Ovary (tissue), 7 donors: ENCODE measurements at regions not wholly inside any gene's neighbourhood (a gene's known extent, or its start where the extent isn't known, plus 50 kb on each side); places are given as distances from the start of the nearest gene placed in this dataset.
"Not testable (repeated sequence)": the region's sequence is repeated elsewhere in the genome, so short reads cannot be mapped to it uniquely, and the experiment has no call there.

Experiments
- DNase-seq, 5 donors: peaks; one replicate each; pipeline ENCODE4 v3.0.0-alpha.2; 2019 to 2020
- H3K27ac ChIP-seq, 2 donors: fragments of 200-600 bp; one replicate each; pipeline versions ENCODE4 v1.5.1 to v1.8.0; 2019 to 2022
- H3K27me3 ChIP-seq: fragments of 200-600 bp; one replicate; pipeline ENCODE4 v1.8.0; 2022
- H3K36me3 ChIP-seq: fragments of 200-600 bp; sonication (generic); one replicate; pipeline ENCODE4 v1.5.1; 2019
- H3K4me1 ChIP-seq: one replicate; pipeline ENCODE4 v1.8.1; 2013; ENCODE audit warnings: mild to moderate bottlenecking, moderate library complexity; ENCODE audit not compliant: insufficient read depth
- H3K4me3 ChIP-seq: fragments of 200-600 bp; sonication (generic); one replicate; pipeline ENCODE4 v1.5.1; 2017
- H3K9me3 ChIP-seq, 2 donors: fragments of 200-600 bp in 1 of 2; sonication (generic) in 1 of 2; one replicate each; pipeline versions ENCODE4 v1.5.1 to v1.8.1; 2013 to 2019; ENCODE audit warnings: mild to moderate bottlenecking in 1 of 2, moderate library complexity in 1 of 2
- EP300 ChIP-seq: sonication (generic); formaldehyde crosslinking; IDR thresholded peaks from one replicate; pipeline ENCODE4 v1.6.1; 2017; ENCODE audit warnings: antibody characterized with exemption
- POLR2A ChIP-seq: fragments of 450-650 bp; IDR thresholded peaks from one replicate; pipeline ENCODE4 v1.6.1; 2017; ENCODE audit warnings: antibody characterized with exemption, mild to moderate bottlenecking, moderate library complexity
- WGBS, 3 donors: extraction: QIAGEN DNeasy Blood & Tissue Kit in 1 of 3; methylation state at CpG; one replicate each; pipeline versions ENCODE4 v1.1.5 to v1.1.7; 2013 to 2017; 5-methylcytosine and 5-hydroxymethylcytosine counted together
- intact Hi-C, 4 donors: fragments of 100-400 bp; cut with DNase I; formaldehyde crosslinking; loops; one replicate each; pipeline versions ENCODE4 v1.11.0 to v1.15.1; 2022 to 2023
- TF ChIP-seq, protein P1 (sequence below), 3 donors: fragments of 450-650 bp in 2 of 3; fragments of 200-600 bp in 1 of 3; IDR thresholded peaks; one replicate each; pipeline versions ENCODE4 v1.5.1 to v1.8.0; 2016 to 2022; ENCODE audit warnings: antibody characterized with exemption in 3 of 3, mild to moderate bottlenecking in 1 of 3
- donor health status: DM: no; HTN: no; CAD: no; lungs with moderate emphysema.
- donor health status: DM: no; HTN: no; CAD: no.
- donor health status: Bipolar disorder and iron deficiency.
- donor health status: DM: no; HTN: no; CAD: no.
- donor health status: DM: yes; HTN: yes; CAD: no.

DNA sequence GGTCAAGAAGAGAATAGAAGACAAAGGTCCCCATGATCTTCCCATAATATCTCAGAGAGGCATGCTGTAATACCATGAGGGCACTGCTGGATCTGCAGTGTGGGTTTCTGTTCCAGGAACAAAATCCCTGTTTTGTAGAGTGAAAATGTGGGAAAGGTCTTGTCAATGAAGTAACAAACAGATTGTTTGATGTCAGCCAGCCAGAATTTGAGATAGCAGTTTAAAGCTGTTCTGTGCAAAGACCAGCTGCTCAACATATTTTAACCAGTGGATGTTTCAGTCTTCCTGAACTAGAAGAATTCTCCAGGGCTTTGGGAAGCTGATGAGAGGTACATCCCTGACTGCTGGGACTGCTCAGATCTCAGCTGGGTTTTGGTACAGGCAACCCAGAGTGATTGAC, 1012.5 kb downstream of the DNAJB9 start:
- H3K27ac ChIP-seq = no peak overlapping the region
- H3K4me1 ChIP-seq = no peaks in the 10 kb centered on the region
- H3K4me3 ChIP-seq = no peak overlapping the region
- no peaks in the 10 kb centered on the region for H3K27me3 ChIP-seq
- no peak for DNase-seq
- no peaks in the 10 kb centered on the region for H3K9me3 ChIP-seq
- intact Hi-C loops = no loop called here
- TF ChIP-seq, protein P1, sequence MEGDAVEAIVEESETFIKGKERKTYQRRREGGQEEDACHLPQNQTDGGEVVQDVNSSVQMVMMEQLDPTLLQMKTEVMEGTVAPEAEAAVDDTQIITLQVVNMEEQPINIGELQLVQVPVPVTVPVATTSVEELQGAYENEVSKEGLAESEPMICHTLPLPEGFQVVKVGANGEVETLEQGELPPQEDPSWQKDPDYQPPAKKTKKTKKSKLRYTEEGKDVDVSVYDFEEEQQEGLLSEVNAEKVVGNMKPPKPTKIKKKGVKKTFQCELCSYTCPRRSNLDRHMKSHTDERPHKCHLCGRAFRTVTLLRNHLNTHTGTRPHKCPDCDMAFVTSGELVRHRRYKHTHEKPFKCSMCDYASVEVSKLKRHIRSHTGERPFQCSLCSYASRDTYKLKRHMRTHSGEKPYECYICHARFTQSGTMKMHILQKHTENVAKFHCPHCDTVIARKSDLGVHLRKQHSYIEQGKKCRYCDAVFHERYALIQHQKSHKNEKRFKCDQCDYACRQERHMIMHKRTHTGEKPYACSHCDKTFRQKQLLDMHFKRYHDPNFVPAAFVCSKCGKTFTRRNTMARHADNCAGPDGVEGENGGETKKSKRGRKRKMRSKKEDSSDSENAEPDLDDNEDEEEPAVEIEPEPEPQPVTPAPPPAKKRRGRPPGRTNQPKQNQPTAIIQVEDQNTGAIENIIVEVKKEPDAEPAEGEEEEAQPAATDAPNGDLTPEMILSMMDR (IDR thresholded peaks at IDR 0.05) = no peak
- H3K36me3 ChIP-seq = no peaks in the 10 kb centered on the region

GRCh38 chr7:109596948-109597347, 1027.3 kb downstream of the DNAJB9 start:
- H3K36me3 ChIP-seq, H3K9me3 ChIP-seq, H3K4me3 ChIP-seq, intact Hi-C loops, H3K27me3 ChIP-seq, H3K27ac ChIP-seq, DNase-seq, H3K4me1 ChIP-seq: not testable (repeated sequence)
- WGBS, 3 donors = 78 to 84% (median 83%) methylated on average over 9 of the region's 9 CpGs

- Histone ChIP-seq H3K9me3 (no peaks in the 10 kb centered on the region), H3K27me3 (no peaks in the 10 kb centered on the region), H3K27ac (no peak overlapping the region), H3K36me3 (no peaks in the 10 kb centered on the region), H3K4me1 (no peaks in the 10 kb centered on the region), H3K4me3 (no peak overlapping the region)
- 88 to 98% (median 96%) methylated on average over 1 of the region's 1 CpG for WGBS, 3 donors
- intact Hi-C loops = no loop called here
- no peak for DNase-seq
- TF ChIP-seq EP300 (no peak), POLR2A (no peak)
- TF ChIP-seq, protein P1 (IDR thresholded peaks at IDR 0.05) = no peak
These were observed 1042.0 kb downstream of the DNAJB9 start for GRCh38 chr7:109611656-109612055.

- intact Hi-C loops = no loop called here
- H3K27ac ChIP-seq = no peak overlapping the region
- H3K4me3 ChIP-seq = no peak overlapping the region
- H3K4me1 ChIP-seq = no peaks in the 10 kb centered on the region
- 96 to 99% (median 98%) methylated on average over 3 of the region's 3 CpGs for WGBS, 3 donors
- no peaks in the 10 kb centered on the region for H3K9me3 ChIP-seq
- TF ChIP-seq POLR2A (no peak), EP300 (no peak)
- TF ChIP-seq, protein P1 (IDR thresholded peaks at IDR 0.05) = no peak
- H3K36me3 ChIP-seq = no peaks in the 10 kb centered on the region
- H3K27me3 ChIP-seq = no peaks in the 10 kb centered on the region
- no peak for DNase-seq
These were observed 1046.9 kb downstream of the DNAJB9 start for GRCh38 chr7:109616551-109617069.

GRCh38 chr7:109622320-109622719, 1052.6 kb downstream of the DNAJB9 start:
- TF ChIP-seq POLR2A (no peak), EP300 (no peak)
- TF ChIP-seq, protein P1 (IDR thresholded peaks at IDR 0.05) = no peak
- no peaks in the 10 kb centered on the region for H3K36me3 ChIP-seq
- no peak overlapping the region for H3K4me3 ChIP-seq
- H3K27me3 ChIP-seq = no peaks in the 10 kb centered on the region
- 89 to 91% (median 90%) methylated on average over 1 of the region's 1 CpG for WGBS, 3 donors
- DNase-seq = no peak
- H3K9me3 ChIP-seq = no peaks in the 10 kb centered on the region
- no peaks in the 10 kb centered on the region for H3K4me1 ChIP-seq
- H3K27ac ChIP-seq = no peak overlapping the region
- intact Hi-C loops = no loop called here

DNA sequence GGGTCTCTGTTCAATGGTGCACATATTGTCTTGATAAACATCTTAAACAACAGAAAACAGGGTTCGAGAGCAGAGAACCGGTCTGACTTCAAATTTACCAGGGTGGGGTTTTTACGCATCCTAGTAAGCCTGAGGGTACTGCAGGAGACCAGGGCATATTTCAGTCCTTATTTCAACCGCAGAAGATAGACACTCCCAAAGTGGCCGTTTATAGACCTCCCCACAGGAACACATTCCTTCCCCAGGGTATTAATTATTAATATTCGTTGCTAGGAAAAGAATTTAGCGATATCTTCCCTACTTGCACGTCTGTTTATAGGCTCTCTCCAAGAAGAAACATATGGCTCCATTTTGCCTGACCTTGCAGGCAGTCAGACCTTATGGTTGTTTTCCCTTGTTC, 1063.2 kb downstream of the DNAJB9 start:
- H3K9me3 ChIP-seq, intact Hi-C loops, H3K4me1 ChIP-seq, H3K4me3 ChIP-seq, H3K36me3 ChIP-seq, DNase-seq, H3K27me3 ChIP-seq, H3K27ac ChIP-seq: not testable (repeated sequence)
- WGBS, 3 donors = 79 to 89% (median 81%) methylated on average over 8 of the region's 8 CpGs
